NAMALWA (cell line): ENCODE measurements at regions not wholly inside any gene's neighbourhood (a gene's known extent, or its start where the extent isn't known, plus 50 kb on each side); places are given as distances from the start of the nearest gene placed in this dataset.
A peak's percentile ranks its signal among the peaks of the same experiment; 100 is the strongest.

Source experiments
- DNase-seq: peaks from one replicate; pipeline ENCODE4 v3.0.0-alpha.2; 2015; ENCODE audit warnings: low spot score

GRCh38 chr2:59733970-59734369 is 819.5 kb downstream of the BCL11A start:
- DNase-seq: no peak

- DNase-seq: no peak
These were observed 819.9 kb downstream of the BCL11A start for GRCh38 chr2:59733567-59733930.

GRCh38 chr2:59732871-59733566 is 820.4 kb downstream of the BCL11A start:
- no peak for DNase-seq

DNA sequence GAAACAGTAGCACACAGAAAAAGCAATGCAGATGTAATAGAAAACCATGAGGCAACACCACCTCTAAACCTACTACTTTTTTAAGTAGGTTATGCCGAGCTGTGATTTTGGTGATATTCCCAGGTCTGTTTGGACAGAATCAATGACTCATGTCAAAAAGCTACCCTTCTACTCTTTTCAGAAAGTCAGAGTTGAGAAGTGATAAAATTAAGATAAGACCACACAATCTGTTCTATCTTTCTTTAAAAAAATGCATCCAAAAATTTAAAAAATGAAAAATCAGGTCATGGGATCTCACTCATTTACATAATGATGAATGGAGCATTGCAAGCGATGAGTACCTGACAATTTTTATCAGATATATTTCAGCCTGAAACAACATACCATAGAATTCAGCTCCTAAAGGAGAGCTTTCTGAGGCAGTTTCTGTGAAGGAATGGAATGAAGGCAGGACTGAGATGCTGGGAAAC is 826.3 kb downstream of the BCL11A start:
- DNase-seq: no peak

GRCh38 chr2:59726228-59727120 is 827.0 kb downstream of the BCL11A start:
- DNase-seq: no peak

GRCh38 chr2:59724746-59725145 is 828.7 kb downstream of the BCL11A start:
- DNase-seq: no peak

GRCh38 chr2:59720296-59720866 is 833.1 kb downstream of the BCL11A start:
- no peak for DNase-seq

DNA sequence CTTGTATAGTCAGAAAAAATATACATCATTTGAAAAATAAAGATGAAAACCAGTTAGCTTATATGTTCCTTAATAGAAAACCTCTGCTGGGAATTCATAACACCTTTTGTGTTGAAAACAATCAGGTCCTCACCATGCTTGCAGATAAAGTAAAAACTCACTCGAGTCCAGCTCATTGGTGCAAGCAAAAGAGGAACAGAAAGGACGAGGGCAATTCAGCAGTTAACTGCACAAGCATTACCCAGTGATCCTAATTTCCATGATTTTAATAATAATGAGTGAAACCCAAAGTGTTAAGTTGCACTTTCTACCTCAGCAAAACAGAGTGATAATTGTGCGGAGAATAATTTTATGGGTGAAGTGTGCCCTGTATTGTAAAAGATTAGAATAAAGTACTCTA is 839.9 kb downstream of the BCL11A start:
- DNase-seq: peak; percentile 50

DNA sequence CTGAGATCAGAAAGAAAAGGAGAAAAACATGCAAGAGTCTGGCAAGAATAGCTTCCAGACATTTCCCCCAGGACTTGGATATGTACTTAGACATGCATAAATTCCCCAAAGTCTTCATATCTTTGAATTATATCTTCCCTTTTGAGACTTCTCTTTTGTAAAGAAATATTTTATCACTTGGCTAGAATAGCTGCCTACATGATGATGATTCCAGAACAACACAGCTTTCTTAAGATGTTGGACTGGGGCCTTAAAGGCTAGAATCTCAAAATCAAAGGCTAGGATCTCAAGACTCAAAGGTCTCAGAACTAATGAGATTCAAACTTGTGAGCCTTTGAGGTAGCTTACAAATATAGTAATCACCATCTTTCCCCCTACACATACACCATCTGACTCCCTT is 842.3 kb downstream of the BCL11A start:
- DNase-seq: no peak

DNA sequence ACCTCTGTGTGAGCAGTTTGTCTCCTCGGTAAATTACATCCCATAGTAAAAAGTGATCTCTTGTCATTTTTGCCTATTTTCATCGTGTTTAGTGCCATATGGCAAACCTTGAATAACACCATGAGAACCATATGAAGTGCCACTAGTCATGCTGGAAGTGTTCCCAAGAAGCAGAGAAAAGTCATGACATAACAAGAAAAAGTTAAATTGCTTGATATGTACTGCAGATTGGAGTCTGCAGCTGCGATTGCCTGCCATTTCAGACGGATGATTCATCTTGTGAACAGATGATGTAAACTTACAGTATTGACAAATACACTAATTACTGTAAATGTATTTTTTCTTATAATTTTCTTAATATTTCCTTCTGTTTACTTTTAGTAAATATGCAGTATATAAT is 846.7 kb downstream of the BCL11A start:
- DNase-seq: no peak

GRCh38 chr2:59703796-59704195 is 849.7 kb downstream of the BCL11A start:
- DNase-seq: no peak

DNA sequence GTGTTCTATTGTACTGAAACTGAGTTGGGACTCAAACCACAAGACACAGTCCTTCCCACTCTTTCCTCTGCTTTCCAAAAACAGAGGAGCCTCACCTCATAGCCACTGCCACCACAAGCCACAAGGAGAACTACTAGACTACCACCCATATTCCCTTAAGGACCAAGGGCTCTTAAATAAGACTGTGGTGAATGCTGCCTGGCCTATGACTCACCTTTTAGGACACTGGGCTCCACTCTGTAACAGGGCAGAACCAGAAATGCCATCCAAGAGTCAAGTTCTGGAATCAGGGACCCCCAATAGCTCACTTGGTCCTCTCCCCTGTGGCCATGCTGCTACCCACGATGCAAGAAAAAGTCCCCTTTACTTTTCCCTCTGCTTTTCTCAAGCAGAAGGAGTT is 851.4 kb downstream of the BCL11A start:
- DNase-seq: no peak

DNA sequence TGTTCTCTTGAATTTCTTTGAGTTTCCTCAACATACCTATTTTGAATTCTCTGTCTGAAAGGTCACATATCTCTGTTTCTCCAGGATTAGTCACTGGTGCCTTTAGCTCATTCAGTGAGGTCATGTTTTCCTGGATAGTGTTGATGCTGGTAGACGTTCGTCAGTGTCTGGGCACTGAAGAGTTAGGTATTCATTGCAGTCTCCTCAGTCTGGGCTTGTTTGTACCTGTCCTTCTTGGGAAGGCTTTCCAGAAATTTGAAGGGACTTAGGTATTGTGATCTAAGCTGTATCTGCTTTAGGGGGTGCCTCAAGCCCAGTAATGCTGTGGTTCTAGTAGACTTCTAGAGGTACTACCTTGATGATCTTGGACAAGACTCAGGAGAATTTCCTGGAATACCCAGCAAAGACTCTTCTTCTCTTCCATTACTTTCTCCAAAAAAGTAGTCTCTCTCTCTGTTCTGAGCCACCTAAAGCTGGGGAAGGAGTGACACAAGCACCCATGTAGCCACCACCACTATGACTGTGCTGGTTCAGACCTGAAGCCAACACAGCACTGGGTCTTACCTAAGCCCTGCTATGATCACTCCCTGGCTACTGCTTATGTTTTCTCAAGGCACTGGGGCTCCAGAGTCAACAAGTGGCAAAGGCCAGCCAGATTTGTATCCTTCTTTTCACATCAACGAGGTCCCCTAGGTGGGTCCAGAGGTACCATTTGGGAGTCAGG is 852.0 kb downstream of the BCL11A start:
- DNase-seq: no peak

DNA sequence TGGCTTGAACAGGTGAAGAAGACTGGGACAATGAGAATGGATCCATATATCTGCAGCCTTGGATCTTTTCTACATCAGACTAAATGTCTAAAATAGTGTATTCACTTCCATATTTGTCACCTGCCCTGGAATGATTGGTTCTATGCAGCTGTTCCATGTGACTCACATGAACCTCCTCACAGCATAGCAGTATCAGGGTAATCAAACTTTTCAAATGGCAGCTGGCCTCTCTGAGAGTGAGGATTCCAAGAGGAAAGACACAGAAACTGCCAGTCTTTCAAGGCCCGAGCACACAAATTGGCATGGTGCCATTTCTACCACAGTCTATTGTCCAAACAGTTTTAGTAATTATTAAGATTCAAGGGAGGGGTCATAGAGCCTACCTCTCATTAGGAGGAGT is 859.3 kb downstream of the BCL11A start:
- DNase-seq: no peak

DNA sequence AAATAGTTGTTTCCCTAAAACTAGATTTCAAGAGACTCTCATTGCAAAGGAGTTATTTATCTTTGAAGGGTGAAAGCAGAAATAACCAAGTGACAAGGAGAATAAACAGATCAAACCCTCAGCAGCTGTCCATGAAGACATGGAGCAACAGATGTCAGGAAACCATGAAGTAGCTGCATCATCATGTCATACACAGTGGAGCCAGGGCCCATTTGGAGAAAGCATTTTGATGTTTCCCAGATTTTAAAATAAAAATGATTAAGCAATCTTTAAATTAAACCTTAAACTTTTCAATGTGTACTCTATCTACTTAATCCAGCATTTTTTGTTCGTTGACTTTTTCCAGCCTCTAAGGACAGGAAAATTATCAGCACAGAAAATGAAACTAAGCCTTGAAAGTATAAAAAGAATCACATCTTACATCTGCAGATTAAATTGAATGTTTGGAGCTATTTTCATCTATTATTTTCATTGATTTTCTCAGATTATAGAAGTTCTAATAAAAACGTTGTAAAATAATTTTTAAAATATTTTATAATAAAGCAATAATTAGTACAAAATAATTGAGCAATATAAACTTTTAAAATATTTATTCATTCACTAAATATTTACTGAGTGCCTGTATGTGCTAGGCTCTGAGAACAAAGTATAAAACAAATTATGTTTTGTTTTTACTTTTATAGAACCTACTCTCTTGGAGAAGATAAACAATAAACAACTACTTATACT is 860.1 kb downstream of the BCL11A start:
- DNase-seq: no peak

DNA sequence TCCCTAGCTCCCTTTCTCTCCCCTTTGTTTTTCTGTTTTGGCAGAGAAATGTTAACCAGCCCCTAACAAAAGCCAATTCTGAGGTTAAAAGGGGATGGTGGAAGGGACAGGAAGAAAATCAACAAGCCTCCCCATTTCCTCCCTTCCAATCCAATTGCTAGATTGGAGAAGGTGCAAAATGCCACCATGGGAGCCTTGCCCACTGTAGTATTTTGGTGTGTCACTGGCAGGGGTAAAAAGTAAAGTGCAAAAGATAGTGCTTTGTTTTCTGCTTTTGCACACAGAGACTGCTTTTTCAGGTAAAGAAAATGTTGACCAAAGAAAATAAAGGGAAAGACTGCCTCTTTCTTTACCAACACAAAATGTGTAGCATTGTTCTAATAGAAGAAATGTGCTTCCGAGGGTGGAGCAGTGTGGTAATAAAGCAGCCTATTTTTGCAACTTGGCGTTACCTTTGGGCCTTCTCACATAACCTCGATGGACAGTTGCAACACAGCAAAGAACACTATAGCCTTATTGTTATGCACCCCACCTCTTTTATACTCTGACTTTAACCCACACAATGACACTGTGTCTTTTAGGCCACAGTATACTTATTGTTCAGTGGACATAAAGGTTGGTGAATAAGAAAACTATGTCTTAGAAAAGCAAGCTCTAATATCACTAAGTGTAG is 861.8 kb downstream of the BCL11A start:
- no peak for DNase-seq

DNA sequence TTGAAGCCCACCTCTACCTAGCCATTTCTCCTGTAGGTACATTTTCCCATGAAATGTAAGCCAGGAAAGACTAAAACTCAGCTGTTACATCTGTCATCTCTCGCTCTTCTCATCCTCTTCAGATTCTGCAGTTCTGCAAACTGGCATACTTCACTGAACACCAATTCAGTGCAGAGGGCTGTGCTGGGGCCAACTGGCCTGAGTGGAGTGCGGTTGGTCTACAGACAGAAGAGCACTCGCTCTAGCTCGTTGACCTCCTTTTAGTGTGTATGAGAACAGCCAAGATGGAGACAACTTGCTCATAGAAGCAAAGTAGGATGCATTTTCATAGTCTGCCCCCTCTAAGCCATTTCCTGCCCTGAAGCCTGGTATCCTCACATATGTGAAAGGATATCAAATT is 862.6 kb downstream of the BCL11A start:
- DNase-seq: no peak

- no peak for DNase-seq
These were observed 868.7 kb downstream of the BCL11A start for GRCh38 chr2:59684771-59685166.

DNA sequence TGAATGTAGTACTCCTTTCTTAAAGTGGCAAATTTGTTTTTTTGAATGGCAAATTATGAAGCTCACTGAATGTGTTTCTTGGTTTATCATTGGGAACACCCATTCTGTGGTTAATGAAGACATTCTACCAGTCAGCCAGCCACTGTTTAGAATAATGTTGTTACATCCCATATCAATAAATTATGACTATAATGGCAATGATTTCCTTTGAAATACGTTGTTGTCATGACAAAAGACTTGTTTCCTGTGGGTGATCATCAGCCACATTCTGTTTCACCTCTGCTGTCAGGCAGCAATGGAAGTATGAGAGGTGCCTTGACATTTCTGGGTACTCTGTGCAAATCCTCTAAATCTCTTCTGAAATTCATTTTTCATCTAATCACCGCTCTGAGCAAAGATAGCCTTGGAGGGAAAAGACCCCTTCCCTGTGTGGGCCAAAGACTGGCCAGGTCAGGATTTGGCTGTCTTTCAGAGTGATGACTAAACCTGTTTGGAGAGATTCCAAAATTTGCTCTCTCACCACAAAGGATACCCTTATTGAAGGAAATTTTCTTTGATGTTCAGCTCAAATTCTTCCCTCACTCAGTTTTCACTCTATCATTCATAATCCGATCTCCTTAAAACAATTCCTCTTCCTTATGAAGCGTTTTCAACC is 869.2 kb downstream of the BCL11A start:
- DNase-seq: no peak

- DNase-seq: no peak
These were observed 872.6 kb downstream of the BCL11A start for GRCh38 chr2:59680863-59681262.

GRCh38 chr2:59677158-59677557 is 876.3 kb downstream of the BCL11A start:
- DNase-seq: no peak
